Astrocyte (in vitro differentiated cells and primary cell): ENCODE measurements at regions not wholly inside any gene's neighbourhood (a gene's known extent, or its start where the extent isn't known, plus 50 kb on each side); places are given as distances from the start of the nearest gene placed in this dataset.

Source experiments
- DNase-seq: peaks from one replicate; pipeline ENCODE4 v3.0.0-alpha.2; 2010; ENCODE audit warnings: low read depth
- FAIRE-seq: peaks from 2 replicates; lab custom pipeline; 2011; peaks lifted over from hg19 to GRCh38; lab: Jason Lieb, UNC
- H2AFZ ChIP-seq: 2 replicates; pipeline ENCODE4 v1.6.0; 2012; ENCODE audit warnings: low read depth, low read length, inconsistent platforms
- H3K27ac ChIP-seq: 2 replicates; pipeline ENCODE4 v1.5.1; 2011; ENCODE audit warnings: low read depth, low read length, inconsistent platforms
- H3K27me3 ChIP-seq: 2 replicates; pipeline ENCODE4 v1.6.0; 2011; ENCODE audit warnings: low read length, inconsistent platforms; ENCODE audit not compliant: insufficient read depth
- H3K36me3 ChIP-seq: 2 replicates; pipeline ENCODE4 v1.5.1; 2011; ENCODE audit warnings: low read length, inconsistent platforms; ENCODE audit not compliant: insufficient read depth
- H3K4me1 ChIP-seq: 2 replicates; pipeline ENCODE4 v1.5.1; 2011; ENCODE audit warnings: low read length, inconsistent platforms; ENCODE audit not compliant: insufficient read depth
- H3K4me2 ChIP-seq: 2 replicates; pipeline ENCODE4 v1.6.0; 2012; ENCODE audit warnings: low read length, inconsistent platforms
- H3K4me3 ChIP-seq: 2 replicates; pipeline ENCODE4 v1.5.1; 2011; ENCODE audit warnings: low read depth, mild to moderate bottlenecking, low read length, inconsistent platforms; ENCODE audit not compliant: insufficient read depth
- H3K79me2 ChIP-seq: 2 replicates; pipeline ENCODE4 v1.6.0; 2012; ENCODE audit warnings: mild to moderate bottlenecking, low read length, inconsistent platforms; ENCODE audit not compliant: insufficient read depth
- H3K9ac ChIP-seq: 2 replicates; pipeline ENCODE4 v1.6.0; 2012; ENCODE audit warnings: mild to moderate bottlenecking, low read length, inconsistent platforms
- H3K9me3 ChIP-seq: 2 replicates; pipeline ENCODE4 v1.5.1; 2012; ENCODE audit warnings: low read depth, mild to moderate bottlenecking, low read length, inconsistent platforms; ENCODE audit not compliant: insufficient read depth
- H4K20me1 ChIP-seq: 2 replicates; pipeline ENCODE4 v1.6.0; 2012; ENCODE audit warnings: low read length, inconsistent platforms; ENCODE audit not compliant: insufficient read depth
- H3K27ac Mint-ChIP-seq: one replicate; pipeline ENCODE4 v1.8.0; 2021; ENCODE audit warnings: mild to moderate bottlenecking, mixed read lengths; ENCODE audit not compliant: unreplicated experiment
- H3K27me3 Mint-ChIP-seq: one replicate; pipeline ENCODE4 v1.8.0; 2021; ENCODE audit warnings: low read depth, mixed read lengths; ENCODE audit not compliant: unreplicated experiment
- H3K36me3 Mint-ChIP-seq: one replicate; pipeline ENCODE4 v1.8.0; 2021; ENCODE audit warnings: low read depth, mixed read lengths; ENCODE audit not compliant: unreplicated experiment
- H3K4me1 Mint-ChIP-seq: one replicate; pipeline ENCODE4 v1.8.0; 2021; ENCODE audit warnings: low read depth, mixed read lengths; ENCODE audit not compliant: unreplicated experiment
- H3K4me3 Mint-ChIP-seq: one replicate; pipeline ENCODE4 v1.8.0; 2021; ENCODE audit warnings: mild to moderate bottlenecking, moderate library complexity, mixed read lengths; ENCODE audit not compliant: unreplicated experiment
- H3K9me3 Mint-ChIP-seq: one replicate; pipeline ENCODE4 v1.8.0; 2021; ENCODE audit warnings: mild to moderate bottlenecking, mixed read lengths; ENCODE audit not compliant: unreplicated experiment
- CTCF ChIP-seq: IDR thresholded peaks from 2 replicates; pipeline ENCODE4 v1.5.1; 2011; ENCODE audit warnings: low read depth, mild to moderate bottlenecking, inconsistent platforms, low read length, moderate library complexity; ENCODE audit not compliant: insufficient read depth
- EZH2 ChIP-seq: IDR thresholded peaks from 2 replicates; pipeline ENCODE4 v1.6.1; 2012; ENCODE audit warnings: mild to moderate bottlenecking, low read length, inconsistent platforms; ENCODE audit not compliant: insufficient read depth

- no peak for TF ChIP-seq EZH2
- TF ChIP-seq CTCF = no peak
- Mint-ChIP-seq H3K27me3 (no peaks in the 10 kb centered on the region), H3K36me3 (no peaks in the 10 kb centered on the region), H3K9me3 (no peaks in the 10 kb centered on the region), H3K4me1 (peaks cover 8% of the 10 kb centered on the region), H3K27ac (no peak overlapping the region), H3K4me3 (no peak overlapping the region)
- Histone ChIP-seq H3K27ac (no peak overlapping the region), H3K27me3 (peaks cover 3% of the 10 kb centered on the region), H3K9ac (no peak overlapping the region), H3K9me3 (no peaks in the 10 kb centered on the region), H3K4me1 (no peaks in the 10 kb centered on the region), H3K36me3 (no peaks in the 10 kb centered on the region), H3K4me2 (no peak overlapping the region), H2AFZ (no peak overlapping the region), H3K4me3 (no peak overlapping the region), H4K20me1 (no peaks in the 10 kb centered on the region), H3K79me2 (no peaks in the 10 kb centered on the region)
- DNase-seq (no peak), FAIRE-seq (no peak)
These were observed 528.1 kb upstream of the SEMA3D start for GRCh38 chr7:85714951-85715350.

GRCh38 chr7:85714043-85714578, 527.3 kb upstream of the SEMA3D start:
- no peak overlapping the region for H3K9ac ChIP-seq
- no peak for DNase-seq
- H3K4me1 ChIP-seq = no peaks in the 10 kb centered on the region
- H3K9me3 Mint-ChIP-seq = no peaks in the 10 kb centered on the region
- H3K4me2 ChIP-seq = no peak overlapping the region
- no peak overlapping the region for H3K27ac ChIP-seq
- no peaks in the 10 kb centered on the region for H3K36me3 ChIP-seq
- TF ChIP-seq EZH2 = no peak
- no peak for TF ChIP-seq CTCF
- H3K4me3 ChIP-seq = no peak overlapping the region
- no peak overlapping the region for H3K27ac Mint-ChIP-seq
- no peak overlapping the region for H2AFZ ChIP-seq
- peaks cover 7% of the 10 kb centered on the region for H3K4me1 Mint-ChIP-seq
- no peaks in the 10 kb centered on the region for H3K27me3 Mint-ChIP-seq
- H3K4me3 Mint-ChIP-seq = no peak overlapping the region
- H3K9me3 ChIP-seq = no peaks in the 10 kb centered on the region
- no peaks in the 10 kb centered on the region for H3K79me2 ChIP-seq
- H4K20me1 ChIP-seq = no peaks in the 10 kb centered on the region
- no peaks in the 10 kb centered on the region for H3K36me3 Mint-ChIP-seq
- no peak for FAIRE-seq
- H3K27me3 ChIP-seq = peaks cover 3% of the 10 kb centered on the region

GRCh38 chr7:85713171-85713570, 526.3 kb upstream of the SEMA3D start:
- no peaks in the 10 kb centered on the region for H3K36me3 ChIP-seq
- DNase-seq = no peak
- H3K9me3 ChIP-seq = no peaks in the 10 kb centered on the region
- Mint-ChIP-seq H3K9me3 (no peaks in the 10 kb centered on the region), H3K27me3 (no peaks in the 10 kb centered on the region), H3K36me3 (no peaks in the 10 kb centered on the region), H3K4me3 (no peak overlapping the region), H3K27ac (no peak overlapping the region), H3K4me1 (peaks cover 7% of the 10 kb centered on the region)
- no peaks in the 10 kb centered on the region for H3K4me1 ChIP-seq
- no peak for FAIRE-seq
- H3K27me3 ChIP-seq = peaks cover 3% of the 10 kb centered on the region
- H2AFZ ChIP-seq = no peak overlapping the region
- H3K27ac ChIP-seq = no peak overlapping the region
- no peak overlapping the region for H3K4me3 ChIP-seq
- no peak overlapping the region for H3K9ac ChIP-seq
- no peak overlapping the region for H3K4me2 ChIP-seq
- H4K20me1 ChIP-seq = no peaks in the 10 kb centered on the region
- TF ChIP-seq CTCF (no peak), EZH2 (no peak)
- no peaks in the 10 kb centered on the region for H3K79me2 ChIP-seq
